H1 (cell line): ENCODE measurements at regions not wholly inside any gene's neighbourhood (a gene's known extent, or its start where the extent isn't known, plus 50 kb on each side); places are given as distances from the start of the nearest gene placed in this dataset.

ENCODE experiments used
- CTCF ChIA-PET: fragments of 300-600 bp; sonication (Branson Sonifier 250); formaldehyde crosslinking; loops from one replicate; lab custom pipeline; 2021; ENCODE audit not compliant: partially characterized antibody; lab: Charles Lee
- POLR2A ChIA-PET: fragments of 300-600 bp; sonication (Branson Sonifier 250); formaldehyde crosslinking; loops from one replicate; lab custom pipeline; 2021; ENCODE audit warnings: inconsistent platforms; ENCODE audit not compliant: partially characterized antibody; lab: Charles Lee
- DNase-seq, 2 experiments: peaks; one replicate each; pipeline versions ENCODE4 v3.0.0 to v3.0.0-alpha.2; 2010 to 2022; ENCODE audit warnings: low spot score in 2 of 2, low read depth in 1 of 2, mixed read lengths in 1 of 2
- FAIRE-seq: peaks from 2 replicates; lab custom pipeline; 2011; peaks lifted over from hg19 to GRCh38; lab: Jason Lieb, UNC
- H2AFZ ChIP-seq: 2 replicates; pipeline ENCODE4 v1.8.1; 2012; ENCODE audit warnings: low read length, inconsistent platforms
- H2AK5ac ChIP-seq: 2 replicates; pipeline ENCODE4 v1.6.1; 2013; ENCODE audit warnings: low read depth, low read length
- H2BK120ac ChIP-seq: replicated peaks from 2 replicates; pipeline ENCODE3; 2013; ENCODE audit warnings: low read depth, low read length, inconsistent platforms
- H2BK12ac ChIP-seq: 2 replicates; pipeline ENCODE4 v1.6.1; 2013; ENCODE audit warnings: low read depth, low read length
- H2BK15ac ChIP-seq: 2 replicates; pipeline ENCODE4 v1.6.1; 2013; ENCODE audit warnings: low read length
- H2BK20ac ChIP-seq: 2 replicates; pipeline ENCODE4 v1.6.1; 2013; ENCODE audit warnings: low read length
- H2BK5ac ChIP-seq: 2 replicates; pipeline ENCODE4 v1.6.1; 2013; ENCODE audit warnings: low read depth, low read length
- H3K14ac ChIP-seq: 2 replicates; pipeline ENCODE4 v1.6.1; 2013; ENCODE audit warnings: inconsistent platforms; ENCODE audit not compliant: insufficient read length
- H3K18ac ChIP-seq: 2 replicates; pipeline ENCODE4 v1.6.1; 2013; ENCODE audit warnings: low read length; ENCODE audit errors: extremely low read depth
- H3K23ac ChIP-seq: 2 replicates; pipeline ENCODE4 v1.6.1; 2013; ENCODE audit warnings: inconsistent platforms; ENCODE audit not compliant: insufficient read length
- H3K23me2 ChIP-seq: 2 replicates; pipeline ENCODE4 v1.6.1; 2013; ENCODE audit warnings: low read depth, low read length
- H3K27ac ChIP-seq: 2 replicates; pipeline ENCODE4 v1.6.1; 2011; ENCODE audit warnings: low read depth, low read length, inconsistent platforms
- H3K27me3 ChIP-seq, 4 experiments: replicated peaks in 1 of 4; 1 replicate in 1 of 4; 2 replicates in 3 of 4; pipeline versions ENCODE4 v1.6.1 to v1.8.1; 2011 to 2013; ENCODE audit warnings: low read length in 3 of 4, mild to moderate bottlenecking in 3 of 4, inconsistent platforms in 2 of 4, mixed read lengths in 2 of 4, moderate library complexity in 1 of 4; ENCODE audit not compliant: control insufficient read depth in 3 of 4, insufficient read depth in 3 of 4; ENCODE audit errors: extremely low read depth in 1 of 4
- H3K36me3 ChIP-seq, 4 experiments: 2 replicates each; pipeline versions ENCODE4 v1.6.1 to v1.8.1; 2011 to 2013; ENCODE audit warnings: mild to moderate bottlenecking in 4 of 4, low read length in 3 of 4, moderate library complexity in 2 of 4, control low read depth in 1 of 4, inconsistent platforms in 1 of 4; ENCODE audit not compliant: insufficient read depth in 4 of 4, control insufficient read depth in 2 of 4
- H3K4ac ChIP-seq: replicated peaks from 2 replicates; pipeline ENCODE3; 2013; ENCODE audit warnings: low read length, low read depth, mixed read lengths, inconsistent platforms; ENCODE audit not compliant: insufficient read length
- H3K4me1 ChIP-seq, 4 experiments: replicated peaks in 1 of 4; 1 replicate in 1 of 4; 2 replicates in 3 of 4; pipeline versions ENCODE4 v1.6.1 to v1.8.1; 2011 to 2013; ENCODE audit warnings: low read length in 3 of 4, inconsistent platforms in 2 of 4, mixed read lengths in 1 of 4; ENCODE audit not compliant: insufficient read depth in 4 of 4, control insufficient read depth in 3 of 4
- H3K4me2 ChIP-seq, 2 experiments: 2 replicates each; pipeline versions ENCODE4 v1.6.1 to v1.8.1; 2011 to 2013; ENCODE audit warnings: low read depth in 2 of 2, low read length in 2 of 2, control low read depth in 1 of 2, inconsistent platforms in 1 of 2, mild to moderate bottlenecking in 1 of 2; ENCODE audit not compliant: insufficient read depth in 1 of 2
- H3K4me3 ChIP-seq, 4 experiments: fragments of 200-600, 300-600 bp in 1 of 4; sonication (generic), shearing (Covaris generic), sonication (Bioruptor Twin) in 1 of 4; 2 replicates each; pipeline versions ENCODE4 v1.5.1 to v1.8.1; 2011 to 2016; ENCODE audit warnings: low read length in 4 of 4, low read depth in 3 of 4, control low read depth in 2 of 4, inconsistent platforms in 2 of 4, mild to moderate bottlenecking in 2 of 4, mixed read lengths in 1 of 4, moderate library complexity in 1 of 4; ENCODE audit not compliant: insufficient read depth in 2 of 4; ENCODE audit errors: extremely low read depth in 1 of 4
- H3K56ac ChIP-seq: replicated peaks from 2 replicates; pipeline ENCODE3; 2013; ENCODE audit warnings: low read depth, mild to moderate bottlenecking, mixed read lengths, low read length, inconsistent platforms; ENCODE audit not compliant: insufficient read length
- H3K79me1 ChIP-seq: 2 replicates; pipeline ENCODE4 v1.6.1; 2013; ENCODE audit warnings: low read depth, low read length, control low read depth
- H3K79me2 ChIP-seq, 2 experiments: 2 replicates each; pipeline versions ENCODE4 v1.6.1 to v1.8.1; 2012 to 2013; ENCODE audit warnings: low read length in 2 of 2, mild to moderate bottlenecking in 2 of 2, inconsistent platforms in 1 of 2; ENCODE audit not compliant: insufficient read depth in 2 of 2, control insufficient read depth in 1 of 2
- H3K9ac ChIP-seq, 4 experiments: replicated peaks in 1 of 4; 1 replicate in 1 of 4; 2 replicates in 3 of 4; pipeline versions ENCODE4 v1.6.1 to v1.8.1; 2011 to 2013; ENCODE audit warnings: low read depth in 3 of 4, low read length in 3 of 4, control low read depth in 2 of 4, mild to moderate bottlenecking in 2 of 4, moderate library complexity in 2 of 4, inconsistent platforms in 1 of 4; ENCODE audit errors: extremely low read depth in 1 of 4
- H3K9me3 ChIP-seq, 2 experiments: 2 replicates each; pipeline versions ENCODE4 v1.6.1 to v1.8.1; 2012 to 2013; ENCODE audit warnings: mild to moderate bottlenecking in 2 of 2, moderate library complexity in 2 of 2, control low read depth in 1 of 2, inconsistent platforms in 1 of 2, low read depth in 1 of 2, low read length in 1 of 2, mixed read lengths in 1 of 2; ENCODE audit not compliant: insufficient read depth in 2 of 2
- H4K20me1 ChIP-seq, 2 experiments: replicated peaks in 1 of 2; 2 replicates each; pipeline versions ENCODE3 to v1.8.1; 2011 to 2013; ENCODE audit warnings: inconsistent platforms in 2 of 2, low read length in 2 of 2, mild to moderate bottlenecking in 1 of 2; ENCODE audit not compliant: insufficient read depth in 2 of 2, control insufficient read depth in 1 of 2
- H4K5ac ChIP-seq: 2 replicates; pipeline ENCODE4 v1.6.1; 2013; ENCODE audit warnings: low read length, low read depth, mixed read lengths, inconsistent platforms; ENCODE audit not compliant: insufficient read length
- H4K8ac ChIP-seq: 2 replicates; pipeline ENCODE4 v1.8.0; 2013; ENCODE audit warnings: mild to moderate bottlenecking, moderate library complexity, low read length, inconsistent platforms; ENCODE audit not compliant: insufficient read depth; ENCODE audit errors: extremely low read depth
- H4K91ac ChIP-seq: replicated peaks from 2 replicates; pipeline ENCODE3; 2013; ENCODE audit warnings: low read length, mixed read lengths, inconsistent platforms; ENCODE audit not compliant: insufficient read length
- ASH2L ChIP-seq: fragments of 200-600, 300-600 bp; sonication (generic); IDR thresholded peaks from one replicate; pipeline ENCODE4 v1.7.1; 2017; ENCODE audit warnings: low read length
- CHD2 ChIP-seq: IDR thresholded peaks from 2 replicates; pipeline ENCODE4 v1.6.1; 2012; ENCODE audit warnings: low read length, improper control_type of control experiment
- KDM4A ChIP-seq: IDR thresholded peaks from one replicate; pipeline ENCODE4 v1.7.1; 2012; ENCODE audit warnings: low read depth, mild to moderate bottlenecking, moderate library complexity, low read length, inconsistent platforms; ENCODE audit not compliant: severe bottlenecking
- NANOG ChIP-seq: IDR thresholded peaks from 2 replicates; pipeline ENCODE4 v1.6.1; 2011; ENCODE audit warnings: low read length, low read depth, mild to moderate bottlenecking, inconsistent platforms; ENCODE audit not compliant: insufficient read depth, poor library complexity, severe bottlenecking
- NRF1 ChIP-seq: IDR thresholded peaks from 2 replicates; pipeline ENCODE4 v1.6.1; 2011; ENCODE audit warnings: mild to moderate bottlenecking, low read depth, low read length, improper control_type of control experiment
- PHF8 ChIP-seq: fragments of 200-600 bp; sonication (generic); conservative IDR thresholded peaks from 2 replicates; pipeline ENCODE4 v1.7.1; 2012; ENCODE audit warnings: low read depth, mild to moderate bottlenecking, inconsistent platforms, low read length, moderate library complexity
- RNF2 ChIP-seq: fragments of 200-900, 300-1000 bp; sonication (generic); IDR thresholded peaks from 2 replicates; pipeline ENCODE4 v1.7.1; 2016; ENCODE audit warnings: borderline replicate concordance, low read depth, mild to moderate bottlenecking, antibody characterized with exemption, low read length; ENCODE audit not compliant: poor library complexity, severe bottlenecking; ENCODE audit errors: missing control alignments
- ZNF274 ChIP-seq: IDR thresholded peaks from 2 replicates; pipeline ENCODE4 v1.7.0; 2012; ENCODE audit warnings: low read length, borderline replicate concordance; ENCODE audit errors: extremely low read depth
- WGBS, 2 experiments: shearing (Covaris generic) in 1 of 2; methylation state at CpG; one replicate each; pipeline versions ENCODE4 v1.1.6 to v1.1.7; 2013 to 2015; ENCODE audit warnings: low lambda C conversion rate in 2 of 2, mixed read lengths in 2 of 2, inconsistent platforms in 1 of 2, low coverage in 1 of 2, missing lambda C conversion rate in 1 of 2; ENCODE audit not compliant: insufficient replicate concordance in 2 of 2, insufficient coverage in 1 of 2, insufficient read length in 1 of 2; ENCODE audit errors: extremely low coverage in 1 of 2, missing lambda C conversion rate in 1 of 2; 5-methylcytosine and 5-hydroxymethylcytosine counted together

DNA sequence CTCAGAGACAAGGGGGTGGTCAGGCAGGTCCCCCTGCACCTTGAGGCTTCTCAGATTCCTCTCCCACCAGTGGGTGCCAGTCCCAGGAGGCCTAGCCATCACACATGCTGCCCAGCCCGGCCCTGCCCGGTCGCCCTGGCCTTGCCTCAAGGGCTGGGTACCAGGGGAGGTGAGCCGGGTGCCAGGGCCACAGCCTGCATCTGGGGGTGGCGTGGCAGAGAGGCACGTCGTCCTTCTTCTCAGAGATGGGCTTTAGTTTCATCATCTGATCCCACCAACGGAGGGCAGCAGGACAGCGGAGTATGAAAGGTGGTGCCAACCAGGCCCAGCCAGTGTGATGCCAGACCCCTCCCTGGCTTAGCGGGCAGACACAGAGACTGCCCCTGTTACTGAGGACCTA lies 161.7 kb downstream of the TFCP2L1 start:
- Histone ChIP-seq H4K91ac (no peak overlapping the region), H3K79me2 (no peaks in the 10 kb centered on the region), H3K4me1 (peaks cover 0 to 4% (median 0%) of the 10 kb centered on the region in 4 experiments; a peak in 1 of 7 replicates), H3K79me1 (no peaks in the 10 kb centered on the region), H2BK12ac (no peak overlapping the region), H3K4me3 (no peak overlapping the region), H3K4me2 (no peak overlapping the region), H3K18ac (no peak overlapping the region), H3K23me2 (no peaks in the 10 kb centered on the region), H2BK5ac (no peak overlapping the region), H2BK120ac (no peak overlapping the region), H3K27me3 (no peaks in the 10 kb centered on the region), H4K8ac (no peak overlapping the region), H3K56ac (no peak overlapping the region), H3K9me3 (0 out of 4 replicates have a peak, but pooled peaks cover 0 to 4% of the 10 kb centered on the region in 2 experiments), H3K23ac (no peak overlapping the region), H2AFZ (no peak overlapping the region), H4K20me1 (no peaks in the 10 kb centered on the region), H3K27ac (no peak overlapping the region), H3K14ac (no peak overlapping the region), H2BK15ac (no peak overlapping the region), H2AK5ac (no peak overlapping the region), H2BK20ac (no peak overlapping the region), H3K4ac (no peak overlapping the region), H4K5ac (no peak overlapping the region), H3K36me3 (no peaks in the 10 kb centered on the region), H3K9ac (no peak overlapping the region)
- no peak for TF ChIP-seq ZNF274
- TF ChIP-seq RNF2: no peak
- no peak for TF ChIP-seq NRF1
- no peak for TF ChIP-seq ASH2L
- TF ChIP-seq PHF8: no peak
- no peak for TF ChIP-seq NANOG
- TF ChIP-seq KDM4A: no peak
- TF ChIP-seq CHD2: no peak
- ChIA-PET CTCF (interaction anchor here (12.2 kb wide), 1 partner anchor 25 kb away, joined by 208 read pairs; no protein-coding TSS in a partner anchor), POLR2A (interaction anchor here (1.5 kb wide), 1 partner anchor 48 kb away, joined by 3 read pairs; no protein-coding TSS in a partner anchor)
- WGBS, 2 experiments: 82% methylated on average over 10 of the region's 10 CpGs; no CpG with 5 or more reads in 1 of the 2 experiments
- DNase-seq: no peak
- no peak for FAIRE-seq
